Activated naive CD4-positive, alpha-beta T cell treated with anti-CD3 and anti-CD28 coated beads for 36 hours (primary cell): ENCODE measurements at regions not wholly inside any gene's neighbourhood (a gene's known extent, or its start where the extent isn't known, plus 50 kb on each side); places are given as distances from the start of the nearest gene placed in this dataset.

Experiments used
- CTCF ChIA-PET: fragments of 350-600 bp; sonication (Branson Sonifier 250); formaldehyde crosslinking; loops from one replicate; lab custom pipeline; 2021; ENCODE audit warnings: antibody characterized with exemption; lab: Charles Lee
- DNase-seq: peaks from one replicate; pipeline ENCODE4 v3.0.0-alpha.2; 2020
- H3K27ac Mint-ChIP-seq: one replicate; pipeline ENCODE4 v1.8.0; 2021; ENCODE audit warnings: mild to moderate bottlenecking, mixed read lengths
- H3K27me3 Mint-ChIP-seq: one replicate; pipeline ENCODE4 v1.8.0; 2021; ENCODE audit warnings: low read depth, mixed read lengths
- H3K36me3 Mint-ChIP-seq: one replicate; pipeline ENCODE4 v1.8.0; 2021; ENCODE audit warnings: low read depth, mixed read lengths
- H3K4me1 Mint-ChIP-seq: one replicate; pipeline ENCODE4 v1.8.0; 2021; ENCODE audit warnings: low read depth, mixed read lengths
- H3K4me3 Mint-ChIP-seq: one replicate; pipeline ENCODE4 v1.8.0; 2021; ENCODE audit warnings: mild to moderate bottlenecking, moderate library complexity, mixed read lengths
- H3K9me3 Mint-ChIP-seq: one replicate; pipeline ENCODE4 v1.8.0; 2021; ENCODE audit warnings: mixed read lengths
- intact Hi-C: fragments of 100-400 bp; cut with micrococcal nuclease; formaldehyde crosslinking; loops from one replicate; pipeline ENCODE4 v1.15.1; 2023

GRCh38 chr10:65751896-65752295, 1173.9 kb upstream of the LRRTM3 start:
- Mint-ChIP-seq H3K36me3 (no peaks in the 10 kb centered on the region), H3K4me1 (no peaks in the 10 kb centered on the region), H3K27me3 (no peaks in the 10 kb centered on the region), H3K27ac (no peak overlapping the region), H3K9me3 (no peaks in the 10 kb centered on the region), H3K4me3 (no peak overlapping the region)
- CTCF ChIA-PET: no interaction called here
- intact Hi-C loops: no loop called here
- no peak for DNase-seq

DNA sequence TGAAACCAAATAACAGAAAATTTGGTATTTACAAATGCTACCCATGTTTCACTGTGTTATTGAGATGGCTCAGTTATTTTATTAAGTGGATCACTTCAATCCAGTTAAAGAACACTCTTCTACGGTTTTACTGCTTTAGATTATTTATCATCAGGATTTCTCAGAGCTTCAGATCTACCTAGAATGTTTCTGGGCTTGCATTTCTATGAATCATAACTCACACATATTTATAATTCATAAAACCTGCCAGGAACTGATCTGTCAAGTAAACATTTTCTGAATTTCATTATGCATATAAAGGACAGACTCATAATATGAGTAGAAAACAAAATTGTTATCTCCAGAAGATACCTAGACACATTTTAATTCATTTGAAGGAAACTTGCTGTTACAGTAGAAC, 1172.3 kb upstream of the LRRTM3 start:
- CTCF ChIA-PET: no interaction called here
- intact Hi-C loops: no loop called here
- DNase-seq: no peak
- H3K4me1 Mint-ChIP-seq: no peaks in the 10 kb centered on the region
- no peak overlapping the region for H3K27ac Mint-ChIP-seq
- no peaks in the 10 kb centered on the region for H3K27me3 Mint-ChIP-seq
- no peaks in the 10 kb centered on the region for H3K36me3 Mint-ChIP-seq
- H3K9me3 Mint-ChIP-seq: no peaks in the 10 kb centered on the region
- no peak overlapping the region for H3K4me3 Mint-ChIP-seq

DNA sequence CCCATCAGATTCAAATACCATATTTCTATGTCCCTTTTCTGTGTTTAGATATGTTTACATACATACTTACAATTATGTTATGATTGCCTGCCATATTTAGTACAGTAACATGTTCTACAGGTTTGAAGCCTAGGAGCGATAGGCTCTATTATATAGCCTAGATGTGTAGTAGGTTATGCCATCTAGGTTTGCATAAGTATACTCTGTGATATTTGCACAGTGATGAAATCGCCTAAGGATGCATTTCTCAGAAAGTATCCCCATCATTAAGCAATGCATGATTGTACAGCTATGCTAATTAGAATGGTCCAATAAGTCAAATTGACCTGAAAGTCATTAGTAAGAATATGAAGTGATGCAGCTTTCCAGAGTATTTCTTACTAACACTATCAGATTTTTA, 1171.7 kb upstream of the LRRTM3 start:
- CTCF ChIA-PET: no interaction called here
- DNase-seq: no peak
- Mint-ChIP-seq H3K9me3 (no peaks in the 10 kb centered on the region), H3K4me3 (no peak overlapping the region), H3K36me3 (no peaks in the 10 kb centered on the region), H3K27me3 (no peaks in the 10 kb centered on the region), H3K4me1 (no peaks in the 10 kb centered on the region), H3K27ac (no peak overlapping the region)
- intact Hi-C loops: no loop called here

- Mint-ChIP-seq H3K9me3 (no peaks in the 10 kb centered on the region), H3K27ac (no peak overlapping the region), H3K4me1 (no peaks in the 10 kb centered on the region), H3K36me3 (no peaks in the 10 kb centered on the region), H3K4me3 (no peak overlapping the region), H3K27me3 (no peaks in the 10 kb centered on the region)
- intact Hi-C loops: no loop called here
- DNase-seq: no peak
- CTCF ChIA-PET: no interaction called here
These were observed 1163.5 kb upstream of the LRRTM3 start for GRCh38 chr10:65762311-65762710.

DNA sequence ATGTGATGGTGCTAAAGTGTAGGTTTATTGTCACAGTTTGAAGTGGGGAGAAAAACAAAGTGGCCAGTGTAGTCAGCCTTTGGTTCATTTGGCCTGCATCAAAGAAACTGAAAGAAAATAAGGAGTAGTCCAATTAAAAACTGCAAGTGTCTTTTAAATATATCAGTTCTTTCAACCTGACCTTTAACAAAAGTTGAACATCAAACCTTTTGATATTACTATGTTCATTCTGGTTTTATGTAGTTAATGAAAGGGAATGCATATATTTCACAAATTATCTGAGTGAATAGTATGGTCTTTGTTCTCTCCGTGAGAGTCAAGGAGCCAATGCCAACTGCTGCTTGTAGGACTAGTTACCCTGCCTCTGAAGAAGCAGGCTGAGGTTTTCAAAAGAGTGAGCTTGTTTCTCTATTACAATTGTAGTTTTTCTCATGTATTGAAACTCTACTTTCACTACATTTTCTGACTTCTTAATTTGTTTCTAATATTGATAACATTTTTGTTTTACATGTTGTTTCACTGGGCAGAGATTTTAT, 1160.8 kb upstream of the LRRTM3 start:
- intact Hi-C loops: no loop called here
- H3K36me3 Mint-ChIP-seq: no peaks in the 10 kb centered on the region
- no peak overlapping the region for H3K27ac Mint-ChIP-seq
- no peaks in the 10 kb centered on the region for H3K4me1 Mint-ChIP-seq
- no peaks in the 10 kb centered on the region for H3K9me3 Mint-ChIP-seq
- DNase-seq: no peak
- no peak overlapping the region for H3K4me3 Mint-ChIP-seq
- CTCF ChIA-PET: no interaction called here
- H3K27me3 Mint-ChIP-seq: no peaks in the 10 kb centered on the region

- CTCF ChIA-PET: no interaction called here
- Mint-ChIP-seq H3K27ac (no peak overlapping the region), H3K4me1 (no peaks in the 10 kb centered on the region), H3K36me3 (no peaks in the 10 kb centered on the region), H3K27me3 (no peaks in the 10 kb centered on the region), H3K4me3 (no peak overlapping the region), H3K9me3 (peaks cover 8% of the 10 kb centered on the region)
- intact Hi-C loops: no loop called here
- no peak for DNase-seq
These were observed 1156.0 kb upstream of the LRRTM3 start for GRCh38 chr10:65769828-65770227.

- intact Hi-C loops: no loop called here
- DNase-seq: no peak
- Mint-ChIP-seq H3K4me1 (no peaks in the 10 kb centered on the region), H3K27me3 (no peaks in the 10 kb centered on the region), H3K4me3 (no peak overlapping the region), H3K36me3 (no peaks in the 10 kb centered on the region), H3K27ac (no peak overlapping the region), H3K9me3 (no peaks in the 10 kb centered on the region)
- CTCF ChIA-PET: no interaction called here
These were observed 1147.1 kb upstream of the LRRTM3 start for GRCh38 chr10:65778753-65779152.

- Mint-ChIP-seq H3K27ac (no peak overlapping the region), H3K4me3 (no peak overlapping the region), H3K9me3 (peaks cover under 1% of the 10 kb centered on the region), H3K36me3 (no peaks in the 10 kb centered on the region), H3K27me3 (no peaks in the 10 kb centered on the region), H3K4me1 (no peaks in the 10 kb centered on the region)
- DNase-seq: no peak
- intact Hi-C loops: no loop called here
- CTCF ChIA-PET: interaction anchor here (0.6 kb wide), 1 partner anchor 1682 kb away, joined by 4 read pairs; no protein-coding TSS in a partner anchor
These were observed 1145.9 kb upstream of the LRRTM3 start for GRCh38 chr10:65779985-65780384.

- Mint-ChIP-seq H3K4me3 (no peak overlapping the region), H3K36me3 (no peaks in the 10 kb centered on the region), H3K4me1 (no peaks in the 10 kb centered on the region), H3K27ac (no peak overlapping the region), H3K27me3 (no peaks in the 10 kb centered on the region), H3K9me3 (peaks cover 7% of the 10 kb centered on the region)
- no peak for DNase-seq
- CTCF ChIA-PET: no interaction called here
- intact Hi-C loops: no loop called here
These were observed 1139.6 kb upstream of the LRRTM3 start for GRCh38 chr10:65786279-65786678.

DNA sequence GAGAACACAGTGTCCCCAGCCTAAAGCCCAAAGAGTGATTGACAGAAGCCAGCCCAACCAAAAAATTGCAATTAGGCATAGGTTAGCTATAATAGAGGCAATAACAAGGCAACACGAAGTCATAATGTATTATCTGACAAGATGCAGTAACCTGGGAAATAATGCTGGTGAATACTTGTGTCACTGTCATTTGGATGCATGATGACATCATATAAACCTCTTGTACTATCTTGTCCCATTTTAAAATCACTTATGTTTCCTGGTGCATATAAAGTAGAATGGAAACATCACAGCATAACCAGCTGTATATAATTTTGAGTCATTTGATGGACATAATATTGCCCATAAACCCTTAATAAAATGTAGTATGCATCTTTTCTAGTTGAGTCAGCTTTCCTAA, 1138.3 kb upstream of the LRRTM3 start:
- Mint-ChIP-seq H3K4me3 (no peak overlapping the region), H3K27ac (no peak overlapping the region), H3K4me1 (no peaks in the 10 kb centered on the region), H3K9me3 (peaks cover 10% of the 10 kb centered on the region), H3K36me3 (no peaks in the 10 kb centered on the region), H3K27me3 (no peaks in the 10 kb centered on the region)
- intact Hi-C loops: no loop called here
- CTCF ChIA-PET: no interaction called here
- DNase-seq: no peak

DNA sequence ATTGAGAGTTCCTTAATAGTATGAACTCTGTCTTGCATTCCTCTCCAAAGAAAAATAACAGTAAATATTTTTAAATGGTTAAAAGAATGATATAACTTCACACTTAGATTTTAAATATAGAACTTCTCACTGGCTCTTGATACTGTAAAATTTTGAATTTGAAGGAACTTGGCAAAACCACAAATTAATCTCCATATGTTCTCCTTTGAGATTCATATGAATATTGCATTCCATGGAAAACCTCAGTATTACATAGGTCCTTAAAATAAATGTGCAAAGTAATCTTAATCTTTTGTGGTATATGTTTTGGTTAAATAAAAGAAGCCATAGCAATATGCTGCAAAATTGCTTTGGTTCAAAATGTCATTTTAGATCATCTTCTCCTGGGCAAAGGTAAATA, 1137.6 kb upstream of the LRRTM3 start:
- CTCF ChIA-PET: no interaction called here
- peaks cover 10% of the 10 kb centered on the region for H3K9me3 Mint-ChIP-seq
- H3K27ac Mint-ChIP-seq: no peak overlapping the region
- intact Hi-C loops: no loop called here
- no peaks in the 10 kb centered on the region for H3K36me3 Mint-ChIP-seq
- DNase-seq: no peak
- no peak overlapping the region for H3K4me3 Mint-ChIP-seq
- H3K4me1 Mint-ChIP-seq: no peaks in the 10 kb centered on the region
- H3K27me3 Mint-ChIP-seq: no peaks in the 10 kb centered on the region

DNA sequence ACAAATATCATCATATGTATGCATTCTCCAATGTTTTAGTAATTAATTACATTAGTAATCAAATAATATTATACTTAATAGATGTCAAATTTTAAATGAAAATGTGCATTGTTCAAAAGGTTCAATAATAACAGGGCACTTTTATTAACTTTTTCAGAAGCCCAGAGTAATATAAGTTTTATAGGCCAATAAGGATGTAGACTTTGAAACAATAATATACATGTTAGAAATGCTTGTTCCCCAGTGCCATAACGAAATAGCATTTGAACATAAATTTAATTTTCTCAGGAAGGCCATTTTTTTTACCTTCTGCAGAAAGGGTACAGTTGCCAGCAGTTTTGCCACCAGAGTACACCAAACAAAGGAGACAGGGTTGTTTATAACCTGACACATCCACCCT, 1133.9 kb upstream of the LRRTM3 start:
- CTCF ChIA-PET: no interaction called here
- H3K27me3 Mint-ChIP-seq: no peaks in the 10 kb centered on the region
- no peak for DNase-seq
- no peak overlapping the region for H3K4me3 Mint-ChIP-seq
- peaks cover 6% of the 10 kb centered on the region for H3K9me3 Mint-ChIP-seq
- H3K36me3 Mint-ChIP-seq: no peaks in the 10 kb centered on the region
- H3K4me1 Mint-ChIP-seq: no peaks in the 10 kb centered on the region
- H3K27ac Mint-ChIP-seq: no peak overlapping the region
- intact Hi-C loops: no loop called here

DNA sequence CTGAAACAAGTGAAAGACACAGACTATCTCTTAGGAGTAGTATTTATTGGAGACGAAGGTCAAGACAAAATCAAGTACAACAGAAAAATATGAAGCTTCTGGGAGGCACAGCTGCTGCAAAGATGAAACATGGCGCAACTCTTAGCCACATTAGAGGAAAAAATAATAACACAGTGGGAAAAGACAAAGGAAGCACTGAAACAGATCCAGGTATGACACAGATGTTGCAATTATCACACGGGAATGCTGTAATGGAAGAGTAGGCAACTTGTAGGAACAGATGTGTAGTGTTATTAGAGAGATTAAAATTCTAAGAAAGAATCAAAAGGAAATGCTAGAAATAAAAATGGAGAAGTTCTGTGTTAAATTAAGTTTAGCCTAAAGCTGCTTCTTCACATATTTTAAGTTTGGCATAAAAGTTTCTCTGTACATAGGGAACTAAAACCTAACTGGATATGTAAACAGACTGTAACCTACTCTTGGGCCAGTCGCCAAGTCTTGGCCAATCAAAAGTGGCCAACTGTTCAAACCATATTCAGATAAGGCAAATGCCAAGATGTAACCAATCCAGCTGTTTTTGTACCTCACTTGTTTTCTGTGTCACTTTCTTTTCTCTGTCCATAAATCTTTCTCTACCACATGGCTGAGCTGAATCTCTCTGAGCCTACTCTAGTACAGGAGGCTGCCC, 1132.0 kb upstream of the LRRTM3 start:
- Mint-ChIP-seq H3K27ac (no peak overlapping the region), H3K36me3 (no peaks in the 10 kb centered on the region), H3K4me1 (no peaks in the 10 kb centered on the region), H3K4me3 (no peak overlapping the region), H3K9me3 (peaks cover 8% of the 10 kb centered on the region), H3K27me3 (no peaks in the 10 kb centered on the region)
- DNase-seq: no peak
- CTCF ChIA-PET: no interaction called here
- intact Hi-C loops: no loop called here
